WTC11 (cell line): ENCODE measurements at regions not wholly inside any gene's neighbourhood (a gene's known extent, or its start where the extent isn't known, plus 50 kb on each side); places are given as distances from the start of the nearest gene placed in this dataset.

Experiments
- ATAC-seq: fragments of 200-7000 bp; cut with Tn5 transposase; 2 replicates; pipeline ENCODE4 v1.10.0; 2021; ENCODE audit warnings: mild to moderate bottlenecking, moderate library complexity
- CTCF ChIA-PET: fragments of 300-600 bp; sonication (Branson Sonifier 250); formaldehyde crosslinking; loops from one replicate; lab custom pipeline; 2021; ENCODE audit warnings: antibody characterized with exemption; lab: Charles Lee
- POLR2A ChIA-PET: fragments of 350-600 bp; sonication (Branson Sonifier 250); formaldehyde crosslinking; loops from one replicate; lab custom pipeline; 2021; ENCODE audit warnings: antibody characterized with exemption; lab: Charles Lee
- DNase-seq: peaks from one replicate; pipeline ENCODE4 v3.0.0; 2021; ENCODE audit warnings: low spot score
- H3K27ac Mint-ChIP-seq: 2 replicates; pipeline ENCODE4 v1.8.0; 2021; ENCODE audit warnings: mixed read lengths
- H3K27me3 Mint-ChIP-seq: 2 replicates; pipeline ENCODE4 v1.8.0; 2021; ENCODE audit warnings: low read depth, mild to moderate bottlenecking, moderate library complexity, mixed read lengths
- H3K36me3 Mint-ChIP-seq: 2 replicates; pipeline ENCODE4 v1.8.0; 2021; ENCODE audit warnings: mixed read lengths
- H3K4me1 Mint-ChIP-seq: 2 replicates; pipeline ENCODE4 v1.8.0; 2022; ENCODE audit warnings: mixed read lengths
- H3K4me3 Mint-ChIP-seq: 2 replicates; pipeline ENCODE4 v1.8.0; 2021; ENCODE audit warnings: mild to moderate bottlenecking, moderate library complexity, mixed read lengths
- H3K9me3 Mint-ChIP-seq: 2 replicates; pipeline ENCODE4 v1.8.0; 2021; ENCODE audit warnings: mixed read lengths
- ATF6 ChIP-seq: sonication (generic); formaldehyde crosslinking; IDR thresholded peaks from 2 replicates; pipeline ENCODE4 v1.8.1; 2023; ENCODE audit warnings: mild to moderate bottlenecking, missing genetic modification reagents
- CBFB ChIP-seq: sonication (generic); formaldehyde crosslinking; IDR thresholded peaks from 2 replicates; pipeline ENCODE4 v1.8.1; 2022; ENCODE audit warnings: mild to moderate bottlenecking, low read depth, missing genetic modification reagents
- CREM ChIP-seq: sonication (generic); formaldehyde crosslinking; IDR thresholded peaks from 2 replicates; pipeline ENCODE4 v1.8.1; 2022; ENCODE audit warnings: mild to moderate bottlenecking, missing genetic modification reagents, moderate library complexity
- E2F1 ChIP-seq: sonication (generic); formaldehyde crosslinking; IDR thresholded peaks from 2 replicates; pipeline ENCODE4 v1.8.0; 2022; ENCODE audit warnings: mild to moderate bottlenecking, missing genetic modification reagents
- E2F5 ChIP-seq: sonication (generic); formaldehyde crosslinking; IDR thresholded peaks from 2 replicates; pipeline ENCODE4 v1.8.1; 2022; ENCODE audit warnings: mild to moderate bottlenecking, moderate library complexity, missing genetic modification reagents
- ESRRA ChIP-seq: sonication (generic); formaldehyde crosslinking; IDR thresholded peaks from 2 replicates; pipeline ENCODE4 v1.8.1; 2022; ENCODE audit warnings: mild to moderate bottlenecking, missing genetic modification reagents, borderline replicate concordance
- FOXK1 ChIP-seq: sonication (generic); formaldehyde crosslinking; IDR thresholded peaks from 2 replicates; pipeline ENCODE4 v1.8.0; 2022; ENCODE audit warnings: mild to moderate bottlenecking, moderate library complexity, missing genetic modification reagents
- GRHL2 ChIP-seq: fragments of 250-450 bp; sonication (Bioruptor Pico); IDR thresholded peaks from 2 replicates; pipeline ENCODE4 v1.8.0; 2022; ENCODE audit warnings: mild to moderate bottlenecking, moderate library complexity; ENCODE audit not compliant: insufficient replicate concordance, severe bottlenecking
- GTF2I ChIP-seq: fragments of 250-450 bp; sonication (Bioruptor Pico); conservative IDR thresholded peaks from 2 replicates; pipeline ENCODE4 v1.4.0; 2021; ENCODE audit warnings: mild to moderate bottlenecking
- IRF2 ChIP-seq: sonication (generic); formaldehyde crosslinking; IDR thresholded peaks from 2 replicates; pipeline ENCODE4 v1.8.0; 2022; ENCODE audit warnings: low read depth, missing genetic modification reagents, borderline replicate concordance
- NFYB ChIP-seq: sonication (generic); formaldehyde crosslinking; conservative IDR thresholded peaks from 2 replicates; pipeline ENCODE4 v1.8.0; 2022; ENCODE audit warnings: low read depth, missing genetic modification reagents
- PRRX2 ChIP-seq: fragments of 250-450 bp; sonication (Bioruptor Pico); IDR thresholded peaks from 2 replicates; pipeline ENCODE4 v1.8.0; 2021; ENCODE audit warnings: mild to moderate bottlenecking
- RELA ChIP-seq: sonication (generic); formaldehyde crosslinking; IDR thresholded peaks from 2 replicates; pipeline ENCODE4 v1.8.1; 2022; ENCODE audit warnings: missing genetic modification reagents, mild to moderate bottlenecking, borderline replicate concordance
- TCF7 ChIP-seq: sonication (generic); formaldehyde crosslinking; IDR thresholded peaks from 2 replicates; pipeline ENCODE4 v1.8.0; 2022; ENCODE audit warnings: mild to moderate bottlenecking, low read depth, missing genetic modification reagents, moderate library complexity
- TEAD4 ChIP-seq: sonication (generic); formaldehyde crosslinking; IDR thresholded peaks from 2 replicates; pipeline ENCODE4 v1.8.0; 2022; ENCODE audit warnings: mild to moderate bottlenecking, missing genetic modification reagents
- ZNF219 ChIP-seq: sonication (generic); formaldehyde crosslinking; IDR thresholded peaks from 2 replicates; pipeline ENCODE4 v1.8.0; 2023; ENCODE audit warnings: missing genetic modification reagents, mild to moderate bottlenecking, borderline replicate concordance
- ZNF232 ChIP-seq: sonication (generic); formaldehyde crosslinking; IDR thresholded peaks from 2 replicates; pipeline ENCODE4 v1.8.0; 2022; ENCODE audit warnings: mild to moderate bottlenecking, missing genetic modification reagents
- ZNF263 ChIP-seq: sonication (generic); formaldehyde crosslinking; IDR thresholded peaks from 2 replicates; pipeline ENCODE4 v1.8.1; 2022; ENCODE audit warnings: low read depth, mild to moderate bottlenecking, moderate library complexity, missing genetic modification reagents
- ZNF281 ChIP-seq: sonication (generic); formaldehyde crosslinking; IDR thresholded peaks from 2 replicates; pipeline ENCODE4 v1.8.0; 2023; ENCODE audit warnings: mild to moderate bottlenecking, missing genetic modification reagents
- ZNF317 ChIP-seq: sonication (generic); formaldehyde crosslinking; IDR thresholded peaks from 2 replicates; pipeline ENCODE4 v1.8.1; 2023; ENCODE audit warnings: low read depth, mild to moderate bottlenecking, moderate library complexity, missing genetic modification reagents, borderline replicate concordance
- ZNF532 ChIP-seq: fragments of 250-450 bp; sonication (Bioruptor Pico); IDR thresholded peaks from 2 replicates; pipeline ENCODE4 v1.9.0; 2021; ENCODE audit warnings: mild to moderate bottlenecking, borderline replicate concordance

- no peaks in the 10 kb centered on the region for H3K27me3 Mint-ChIP-seq
- peaks cover 5% of the 10 kb centered on the region for H3K9me3 Mint-ChIP-seq
- no peak overlapping the region for H3K27ac Mint-ChIP-seq
- DNase-seq (no peak), ATAC-seq (no peak)
- no peak overlapping the region for H3K4me3 Mint-ChIP-seq
- ChIA-PET POLR2A (no interaction called here), CTCF (interaction anchor here (0.8 kb wide), 1 partner anchor 82 kb away, joined by 3 read pairs; no protein-coding TSS in a partner anchor)
- H3K4me1 Mint-ChIP-seq, result peaks cover 16% of the 10 kb centered on the region
- TF ChIP-seq CBFB (CRISPR knock-in tag) (no peak), ZNF219 (no peak), GRHL2 (CRISPR knock-in tag) (no peak), TEAD4 (no peak), FOXK1 (no peak), ZNF232 (no peak), NFYB (CRISPR knock-in tag) (no peak), PRRX2 (CRISPR knock-in tag) (no peak), ZNF317 (no peak), GTF2I (CRISPR knock-in tag) (no peak), RELA (no peak), TCF7 (CRISPR knock-in tag) (no peak), IRF2 (CRISPR knock-in tag) (no peak)
- peaks cover 5% of the 10 kb centered on the region for H3K36me3 Mint-ChIP-seq
These were observed 195.2 kb downstream of the CTTN start for GRCh38 chr11:70593446-70593983.

GRCh38 chr11:70594031-70594430, 195.7 kb downstream of the CTTN start:
- POLR2A ChIA-PET, result no interaction called here
- no peaks in the 10 kb centered on the region for H3K27me3 Mint-ChIP-seq
- no peak for DNase-seq
- peaks cover 17% of the 10 kb centered on the region for H3K4me1 Mint-ChIP-seq
- H3K9me3 Mint-ChIP-seq, result peaks cover 5% of the 10 kb centered on the region
- no peak for ATAC-seq
- H3K27ac Mint-ChIP-seq, result no peak overlapping the region
- no peak overlapping the region for H3K4me3 Mint-ChIP-seq
- peaks cover 5% of the 10 kb centered on the region for H3K36me3 Mint-ChIP-seq
- CTCF ChIA-PET, result interaction anchor here (0.8 kb wide), 1 partner anchor 83 kb away, joined by 3 read pairs; no protein-coding TSS in a partner anchor
- TF ChIP-seq ZNF532 (CRISPR knock-in tag), result no peak
- no peak for TF ChIP-seq E2F1 (CRISPR knock-in tag)
- no peak for TF ChIP-seq ZNF263 (CRISPR knock-in tag)
- TF ChIP-seq CREM (CRISPR knock-in tag), result no peak
- TF ChIP-seq GTF2I (CRISPR knock-in tag), result no peak
- TF ChIP-seq ATF6 (CRISPR knock-in tag), result no peak
- no peak for TF ChIP-seq ESRRA (CRISPR knock-in tag)
- no peak for TF ChIP-seq ZNF281
- TF ChIP-seq E2F5 (CRISPR knock-in tag), result no peak
